Astrocyte (in vitro differentiated cells and primary cell): ENCODE measurements at regions not wholly inside any gene's neighbourhood (a gene's known extent, or its start where the extent isn't known, plus 50 kb on each side); places are given as distances from the start of the nearest gene placed in this dataset.

Experiments used
- CTCF ChIP-seq: IDR thresholded peaks from 2 replicates; pipeline ENCODE4 v1.5.1; 2011; ENCODE audit warnings: low read depth, mild to moderate bottlenecking, inconsistent platforms, low read length, moderate library complexity; ENCODE audit not compliant: insufficient read depth
- EZH2 ChIP-seq: IDR thresholded peaks from 2 replicates; pipeline ENCODE4 v1.6.1; 2012; ENCODE audit warnings: mild to moderate bottlenecking, low read length, inconsistent platforms; ENCODE audit not compliant: insufficient read depth

DNA sequence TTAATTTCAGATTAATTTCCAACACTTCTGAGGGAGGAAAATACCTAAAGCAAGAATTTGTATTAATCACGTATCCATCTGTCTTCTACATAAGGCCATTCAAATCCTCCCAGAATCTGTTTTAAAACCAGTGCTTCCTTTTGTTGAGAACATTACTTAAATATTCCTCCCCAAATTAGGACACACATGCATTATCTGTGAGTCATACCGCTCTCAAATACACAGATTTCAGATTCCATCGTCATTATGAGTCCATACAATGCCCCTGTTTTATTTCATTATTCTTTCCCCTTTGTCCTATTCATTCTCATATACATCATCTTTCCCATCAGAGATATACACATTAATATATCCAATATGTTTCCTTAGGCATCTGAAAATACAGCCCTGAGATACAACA lies 57.3 kb upstream of the PRSS12 start:
- TF ChIP-seq CTCF (no peak), EZH2 (no peak)
